ENCODE measurements at regions not wholly inside any gene's neighbourhood (a gene's known extent, or its start where the extent isn't known, plus 50 kb on each side); places are given as distances from the start of the nearest gene placed in this dataset.
A peak's percentile ranks its signal among the peaks of the same experiment; 100 is the strongest.
"Not testable (repeated sequence)": the region's sequence is repeated elsewhere in the genome, so short reads cannot be mapped to it uniquely, and the experiment has no call there.

- DNase-seq (no peak), ATAC-seq (ENCODE audit: insufficient read depth, low FRiP score) (no peak)
- no peak for TF ChIP-seq CTCF (IDR thresholded peaks at IDR 0.05; ENCODE audit: control extremely low read depth, extremely low read depth)
- Histone ChIP-seq H3K9me3 (ENCODE audit: control insufficient read depth in 4 of 4, insufficient read depth in 3 of 4, low read length in 3 of 4) (peaks cover 0 to 19% (median 3%) of the 10 kb centered on the region in 4 donors), H3K27ac (ENCODE audit: low read depth in 1 of 2, low read length in 1 of 2) (no peak overlapping the region), H3K27me3 (ENCODE audit: control insufficient read depth in 3 of 3, insufficient read depth in 3 of 3, low read length in 2 of 3) (no peaks in the 10 kb centered on the region), H3K9ac (ENCODE audit: insufficient read depth in 1 of 2, low read length in 2 of 2) (no peak overlapping the region), H3K36me3 (ENCODE audit: control insufficient read depth in 4 of 4, insufficient read depth in 4 of 4, low read length in 4 of 4) (no peaks in the 10 kb centered on the region), H3K4me1 (ENCODE audit: control insufficient read depth in 5 of 5, insufficient read depth in 5 of 5, low read length in 5 of 5) (no peaks in the 10 kb centered on the region), H3K4me3 (no peak overlapping the region)
- 77 to 81% methylated on average over 16 of the region's 16 CpGs for WGBS, 2 donors
These were observed 217.2 kb downstream of the SHCBP1 start for GRCh38 chr16:46404028-46404427.

GRCh38 chr16:46398559-46398958 lies 222.6 kb downstream of the SHCBP1 start:
- DNase-seq; H3K9ac ChIP-seq (ENCODE audit: insufficient read depth in 1 of 2, low read length in 2 of 2); H3K27ac ChIP-seq (ENCODE audit: low read depth in 1 of 2, low read length in 1 of 2); H3K36me3 ChIP-seq (ENCODE audit: control insufficient read depth in 4 of 4, insufficient read depth in 4 of 4, low read length in 4 of 4); H3K4me1 ChIP-seq (ENCODE audit: control insufficient read depth in 5 of 5, insufficient read depth in 5 of 5, low read length in 5 of 5); ATAC-seq (ENCODE audit: insufficient read depth, low FRiP score); H3K27me3 ChIP-seq (ENCODE audit: control insufficient read depth in 3 of 3, insufficient read depth in 3 of 3, low read length in 2 of 3); H3K9me3 ChIP-seq (ENCODE audit: control insufficient read depth in 4 of 4, insufficient read depth in 3 of 4, low read length in 3 of 4); H3K4me3 ChIP-seq: not testable (repeated sequence)
- WGBS, 2 donors, result 74 to 80% methylated on average over 16 of the region's 18 CpGs

GRCh38 chr16:46396883-46397270 lies 224.3 kb downstream of the SHCBP1 start:
- H3K9me3 ChIP-seq (ENCODE audit: control insufficient read depth in 4 of 4, insufficient read depth in 3 of 4, low read length in 3 of 4); ATAC-seq (ENCODE audit: insufficient read depth, low FRiP score); H3K27me3 ChIP-seq (ENCODE audit: control insufficient read depth in 3 of 3, insufficient read depth in 3 of 3, low read length in 2 of 3); H3K9ac ChIP-seq (ENCODE audit: insufficient read depth in 1 of 2, low read length in 2 of 2); H3K36me3 ChIP-seq (ENCODE audit: control insufficient read depth in 4 of 4, insufficient read depth in 4 of 4, low read length in 4 of 4); H3K4me1 ChIP-seq (ENCODE audit: control insufficient read depth in 5 of 5, insufficient read depth in 5 of 5, low read length in 5 of 5); DNase-seq; H3K4me3 ChIP-seq; H3K27ac ChIP-seq (ENCODE audit: low read depth in 1 of 2, low read length in 1 of 2): not testable (repeated sequence)
- 67 to 71% methylated on average over 15 of the region's 18 CpGs for WGBS, 2 donors

GRCh38 chr16:46396131-46396882 lies 224.9 kb downstream of the SHCBP1 start:
- peak in 1 of 3 donors; percentile 5 for DNase-seq
- WGBS, 2 donors, result 72 to 75% methylated on average over 31 of the region's 31 CpGs
- ATAC-seq (ENCODE audit: insufficient read depth, low FRiP score); H3K36me3 ChIP-seq (ENCODE audit: control insufficient read depth in 4 of 4, insufficient read depth in 4 of 4, low read length in 4 of 4); H3K27ac ChIP-seq (ENCODE audit: low read depth in 1 of 2, low read length in 1 of 2); H3K4me3 ChIP-seq; H3K9ac ChIP-seq (ENCODE audit: insufficient read depth in 1 of 2, low read length in 2 of 2); H3K9me3 ChIP-seq (ENCODE audit: control insufficient read depth in 4 of 4, insufficient read depth in 3 of 4, low read length in 3 of 4); H3K4me1 ChIP-seq (ENCODE audit: control insufficient read depth in 5 of 5, insufficient read depth in 5 of 5, low read length in 5 of 5); H3K27me3 ChIP-seq (ENCODE audit: control insufficient read depth in 3 of 3, insufficient read depth in 3 of 3, low read length in 2 of 3): not testable (repeated sequence)

GRCh38 chr16:46395391-46395921 lies 225.7 kb downstream of the SHCBP1 start:
- H3K27ac ChIP-seq (ENCODE audit: low read depth in 1 of 2, low read length in 1 of 2); H3K9ac ChIP-seq (ENCODE audit: insufficient read depth in 1 of 2, low read length in 2 of 2); H3K27me3 ChIP-seq (ENCODE audit: control insufficient read depth in 3 of 3, insufficient read depth in 3 of 3, low read length in 2 of 3); H3K36me3 ChIP-seq (ENCODE audit: control insufficient read depth in 4 of 4, insufficient read depth in 4 of 4, low read length in 4 of 4); H3K4me1 ChIP-seq (ENCODE audit: control insufficient read depth in 5 of 5, insufficient read depth in 5 of 5, low read length in 5 of 5); ATAC-seq (ENCODE audit: insufficient read depth, low FRiP score); H3K9me3 ChIP-seq (ENCODE audit: control insufficient read depth in 4 of 4, insufficient read depth in 3 of 4, low read length in 3 of 4); H3K4me3 ChIP-seq: not testable (repeated sequence)
- peak in 2 of 3 donors; percentile 5 to 10 for DNase-seq
- WGBS, 2 donors, result 80 to 84% methylated on average over 23 of the region's 23 CpGs

- H3K4me3 ChIP-seq; H3K36me3 ChIP-seq (ENCODE audit: control insufficient read depth in 4 of 4, insufficient read depth in 4 of 4, low read length in 4 of 4); H3K9me3 ChIP-seq (ENCODE audit: control insufficient read depth in 4 of 4, insufficient read depth in 3 of 4, low read length in 3 of 4); H3K27ac ChIP-seq (ENCODE audit: low read depth in 1 of 2, low read length in 1 of 2); ATAC-seq (ENCODE audit: insufficient read depth, low FRiP score); H3K9ac ChIP-seq (ENCODE audit: insufficient read depth in 1 of 2, low read length in 2 of 2); H3K27me3 ChIP-seq (ENCODE audit: control insufficient read depth in 3 of 3, insufficient read depth in 3 of 3, low read length in 2 of 3); H3K4me1 ChIP-seq (ENCODE audit: control insufficient read depth in 5 of 5, insufficient read depth in 5 of 5, low read length in 5 of 5): not testable (repeated sequence)
- WGBS, 2 donors, result 75 to 81% methylated on average over 16 of the region's 17 CpGs
- peak in 1 of 3 donors; percentile 40 for DNase-seq
These were observed 226.2 kb downstream of the SHCBP1 start for GRCh38 chr16:46394963-46395362.

- not testable (repeated sequence) for H3K27me3 ChIP-seq (ENCODE audit: control insufficient read depth in 3 of 3, insufficient read depth in 3 of 3, low read length in 2 of 3); H3K4me1 ChIP-seq (ENCODE audit: control insufficient read depth in 5 of 5, insufficient read depth in 5 of 5, low read length in 5 of 5); H3K9me3 ChIP-seq (ENCODE audit: control insufficient read depth in 4 of 4, insufficient read depth in 3 of 4, low read length in 3 of 4); H3K4me3 ChIP-seq; DNase-seq; ATAC-seq (ENCODE audit: insufficient read depth, low FRiP score); H3K9ac ChIP-seq (ENCODE audit: insufficient read depth in 1 of 2, low read length in 2 of 2); H3K27ac ChIP-seq (ENCODE audit: low read depth in 1 of 2, low read length in 1 of 2); H3K36me3 ChIP-seq (ENCODE audit: control insufficient read depth in 4 of 4, insufficient read depth in 4 of 4, low read length in 4 of 4)
- 74 to 81% methylated on average over 16 to 17 of the region's 18 CpGs for WGBS, 2 donors
These were observed 227.0 kb downstream of the SHCBP1 start for GRCh38 chr16:46394149-46394548.
